ENCODE measurements at regions not wholly inside any gene's neighbourhood (a gene's known extent, or its start where the extent isn't known, plus 50 kb on each side); places are given as distances from the start of the nearest gene placed in this dataset.
"Not testable (repeated sequence)": the region's sequence is repeated elsewhere in the genome, so short reads cannot be mapped to it uniquely, and the experiment has no call there.

GRCh38 chr10:62935022-62935421 is 118.9 kb upstream of the EGR2 start:
- DNase-seq: no peak
- Mint-ChIP-seq H3K4me1 (ENCODE audit: low read depth, unreplicated experiment) (no peaks in the 10 kb centered on the region), H3K27me3 (ENCODE audit: unreplicated experiment) (no peaks in the 10 kb centered on the region), H3K9me3 (ENCODE audit: unreplicated experiment) (peaks cover 4% of the 10 kb centered on the region), H3K36me3 (ENCODE audit: unreplicated experiment) (no peaks in the 10 kb centered on the region), H3K4me3 (ENCODE audit: unreplicated experiment) (no peak overlapping the region), H3K27ac (ENCODE audit: unreplicated experiment) (no peak overlapping the region)
- TF ChIP-seq, protein P1, sequence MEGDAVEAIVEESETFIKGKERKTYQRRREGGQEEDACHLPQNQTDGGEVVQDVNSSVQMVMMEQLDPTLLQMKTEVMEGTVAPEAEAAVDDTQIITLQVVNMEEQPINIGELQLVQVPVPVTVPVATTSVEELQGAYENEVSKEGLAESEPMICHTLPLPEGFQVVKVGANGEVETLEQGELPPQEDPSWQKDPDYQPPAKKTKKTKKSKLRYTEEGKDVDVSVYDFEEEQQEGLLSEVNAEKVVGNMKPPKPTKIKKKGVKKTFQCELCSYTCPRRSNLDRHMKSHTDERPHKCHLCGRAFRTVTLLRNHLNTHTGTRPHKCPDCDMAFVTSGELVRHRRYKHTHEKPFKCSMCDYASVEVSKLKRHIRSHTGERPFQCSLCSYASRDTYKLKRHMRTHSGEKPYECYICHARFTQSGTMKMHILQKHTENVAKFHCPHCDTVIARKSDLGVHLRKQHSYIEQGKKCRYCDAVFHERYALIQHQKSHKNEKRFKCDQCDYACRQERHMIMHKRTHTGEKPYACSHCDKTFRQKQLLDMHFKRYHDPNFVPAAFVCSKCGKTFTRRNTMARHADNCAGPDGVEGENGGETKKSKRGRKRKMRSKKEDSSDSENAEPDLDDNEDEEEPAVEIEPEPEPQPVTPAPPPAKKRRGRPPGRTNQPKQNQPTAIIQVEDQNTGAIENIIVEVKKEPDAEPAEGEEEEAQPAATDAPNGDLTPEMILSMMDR (IDR thresholded peaks at IDR 0.05; ENCODE audit: partially characterized antibody, unreplicated experiment): no peak

GRCh38 chr10:62934258-62934657 is 118.1 kb upstream of the EGR2 start:
- no peaks in the 10 kb centered on the region for H3K36me3 Mint-ChIP-seq (ENCODE audit: unreplicated experiment)
- DNase-seq: no peak
- no peaks in the 10 kb centered on the region for H3K4me1 Mint-ChIP-seq (ENCODE audit: low read depth, unreplicated experiment)
- peaks cover 4% of the 10 kb centered on the region for H3K9me3 Mint-ChIP-seq (ENCODE audit: unreplicated experiment)
- no peak overlapping the region for H3K4me3 Mint-ChIP-seq (ENCODE audit: unreplicated experiment)
- H3K27me3 Mint-ChIP-seq (ENCODE audit: unreplicated experiment): no peaks in the 10 kb centered on the region
- H3K27ac Mint-ChIP-seq (ENCODE audit: unreplicated experiment): no peak overlapping the region
- TF ChIP-seq, protein P1 (IDR thresholded peaks at IDR 0.05; ENCODE audit: partially characterized antibody, unreplicated experiment): no peak

GRCh38 chr10:62928763-62929162 is 112.6 kb upstream of the EGR2 start:
- not testable (repeated sequence) for H3K27ac Mint-ChIP-seq (ENCODE audit: unreplicated experiment); H3K9me3 Mint-ChIP-seq (ENCODE audit: unreplicated experiment); H3K27me3 Mint-ChIP-seq (ENCODE audit: unreplicated experiment); DNase-seq; H3K4me1 Mint-ChIP-seq (ENCODE audit: low read depth, unreplicated experiment); H3K4me3 Mint-ChIP-seq (ENCODE audit: unreplicated experiment); H3K36me3 Mint-ChIP-seq (ENCODE audit: unreplicated experiment)

DNA sequence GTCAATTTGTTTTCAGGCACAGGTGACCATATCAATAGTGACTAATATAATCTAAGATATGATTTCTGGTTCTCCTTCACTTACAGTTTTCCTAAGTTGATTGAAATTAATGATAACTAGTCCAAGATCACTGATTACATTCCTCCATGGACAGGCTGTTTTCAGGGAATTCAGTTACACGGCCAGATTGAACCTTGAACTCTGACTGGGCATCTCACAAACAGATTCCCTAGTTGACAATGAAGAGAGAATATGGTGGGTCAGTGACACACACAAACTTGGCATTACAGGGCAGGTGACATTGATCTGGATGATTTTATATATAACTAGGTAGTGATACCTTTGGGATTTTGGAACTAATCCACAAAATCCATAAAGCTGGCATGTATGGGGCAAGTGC is 110.2 kb upstream of the EGR2 start:
- Mint-ChIP-seq H3K36me3 (ENCODE audit: unreplicated experiment) (no peaks in the 10 kb centered on the region), H3K4me1 (ENCODE audit: low read depth, unreplicated experiment) (no peaks in the 10 kb centered on the region), H3K27me3 (ENCODE audit: unreplicated experiment) (no peaks in the 10 kb centered on the region), H3K9me3 (ENCODE audit: unreplicated experiment) (no peaks in the 10 kb centered on the region), H3K27ac (ENCODE audit: unreplicated experiment) (no peak overlapping the region), H3K4me3 (ENCODE audit: unreplicated experiment) (no peak overlapping the region)
- no peak for DNase-seq
- TF ChIP-seq, protein P1 (IDR thresholded peaks at IDR 0.05; ENCODE audit: partially characterized antibody, unreplicated experiment): no peak

GRCh38 chr10:62924344-62924748 is 108.2 kb upstream of the EGR2 start:
- no peaks in the 10 kb centered on the region for H3K27me3 Mint-ChIP-seq (ENCODE audit: unreplicated experiment)
- TF ChIP-seq, protein P1 (IDR thresholded peaks at IDR 0.05; ENCODE audit: partially characterized antibody, unreplicated experiment): no peak
- H3K36me3 Mint-ChIP-seq (ENCODE audit: unreplicated experiment): no peaks in the 10 kb centered on the region
- H3K9me3 Mint-ChIP-seq (ENCODE audit: unreplicated experiment): no peaks in the 10 kb centered on the region
- no peaks in the 10 kb centered on the region for H3K4me1 Mint-ChIP-seq (ENCODE audit: low read depth, unreplicated experiment)
- DNase-seq: no peak
- H3K4me3 Mint-ChIP-seq (ENCODE audit: unreplicated experiment): no peak overlapping the region
- no peak overlapping the region for H3K27ac Mint-ChIP-seq (ENCODE audit: unreplicated experiment)

GRCh38 chr10:62919776-62920175 is 103.6 kb upstream of the EGR2 start:
- Mint-ChIP-seq H3K27ac (ENCODE audit: unreplicated experiment) (no peak overlapping the region), H3K4me3 (ENCODE audit: unreplicated experiment) (no peak overlapping the region), H3K4me1 (ENCODE audit: low read depth, unreplicated experiment) (no peaks in the 10 kb centered on the region), H3K9me3 (ENCODE audit: unreplicated experiment) (no peaks in the 10 kb centered on the region), H3K36me3 (ENCODE audit: unreplicated experiment) (no peaks in the 10 kb centered on the region), H3K27me3 (ENCODE audit: unreplicated experiment) (no peaks in the 10 kb centered on the region)
- no peak for DNase-seq
- TF ChIP-seq, protein P1 (IDR thresholded peaks at IDR 0.05; ENCODE audit: partially characterized antibody, unreplicated experiment): no peak
